Neuronal stem cell (in vitro differentiated cells): ENCODE measurements at regions not wholly inside any gene's neighbourhood (a gene's known extent, or its start where the extent isn't known, plus 50 kb on each side); places are given as distances from the start of the nearest gene placed in this dataset.
"Not testable (repeated sequence)": the region's sequence is repeated elsewhere in the genome, so short reads cannot be mapped to it uniquely, and the experiment has no call there.

Experiments
- DNase-seq: peaks from one replicate; pipeline ENCODE4 v3.0.0-alpha.2; 2013; ENCODE audit warnings: low spot score
- H2AFZ ChIP-seq: one replicate; pipeline ENCODE4 v1.6.1; 2013; ENCODE audit warnings: mild to moderate bottlenecking, low read length, inconsistent platforms
- H2AK5ac ChIP-seq: 2 replicates; pipeline ENCODE4 v1.6.1; 2013; ENCODE audit warnings: low read depth, mild to moderate bottlenecking, inconsistent platforms, low read length, moderate library complexity, mixed read lengths
- H2BK120ac ChIP-seq: 2 replicates; pipeline ENCODE4 v1.6.1; 2013; ENCODE audit warnings: low read depth, mild to moderate bottlenecking, inconsistent platforms, low read length, moderate library complexity, mixed read lengths
- H2BK12ac ChIP-seq: one replicate; pipeline ENCODE4 v1.6.1; 2013; ENCODE audit warnings: low read length, inconsistent platforms
- H2BK15ac ChIP-seq: 2 replicates; pipeline ENCODE4 v1.6.1; 2013; ENCODE audit warnings: mild to moderate bottlenecking, low read length, inconsistent platforms, mixed read lengths
- H2BK5ac ChIP-seq: one replicate; pipeline ENCODE4 v1.6.1; 2013; ENCODE audit warnings: inconsistent platforms, mild to moderate bottlenecking, low read length, moderate library complexity
- H3K14ac ChIP-seq: one replicate; pipeline ENCODE4 v1.6.1; 2013; ENCODE audit warnings: low read length, inconsistent platforms
- H3K18ac ChIP-seq: 2 replicates; pipeline ENCODE4 v1.6.1; 2013; ENCODE audit warnings: low read length, inconsistent platforms
- H3K23ac ChIP-seq: 2 replicates; pipeline ENCODE4 v1.6.1; 2013; ENCODE audit warnings: low read depth, mild to moderate bottlenecking, mixed read lengths, low read length, inconsistent platforms; ENCODE audit not compliant: poor library complexity
- H3K27ac ChIP-seq: replicated peaks from 3 replicates; pipeline ENCODE4 v1.5.1; 2013; ENCODE audit warnings: low read length, inconsistent platforms
- H3K27me3 ChIP-seq, 3 experiments: 2 replicates each; pipeline ENCODE4 v1.6.1; 2013; ENCODE audit warnings: low read length in 3 of 3, mild to moderate bottlenecking in 2 of 3, inconsistent platforms in 1 of 3, low read depth in 1 of 3, mixed read lengths in 1 of 3, moderate library complexity in 1 of 3; ENCODE audit not compliant: control insufficient read depth in 3 of 3, insufficient read depth in 3 of 3
- H3K36me3 ChIP-seq, 2 donors: replicated peaks in 1 of 2; 2 replicates each; pipeline ENCODE4 v1.6.1; 2013; ENCODE audit warnings: low read length in 2 of 2; ENCODE audit not compliant: control insufficient read depth in 2 of 2, insufficient read depth in 2 of 2
- H3K4ac ChIP-seq: 2 replicates; pipeline ENCODE4 v1.6.1; 2013; ENCODE audit warnings: inconsistent platforms, mild to moderate bottlenecking, low read length, moderate library complexity
- H3K4me1 ChIP-seq, 2 donors: 1 replicate in 1 of 2; 2 replicates in 1 of 2; pipeline ENCODE4 v1.6.1; 2013; ENCODE audit warnings: low read length in 2 of 2, low read depth in 1 of 2; ENCODE audit not compliant: control insufficient read depth in 2 of 2, insufficient read depth in 1 of 2
- H3K4me2 ChIP-seq: one replicate; pipeline ENCODE4 v1.6.1; 2013; ENCODE audit warnings: mild to moderate bottlenecking, low read length, inconsistent platforms; ENCODE audit not compliant: insufficient read depth, poor library complexity, severe bottlenecking
- H3K4me3 ChIP-seq, 2 donors: 2 replicates each; pipeline ENCODE4 v1.5.1; 2013; ENCODE audit warnings: low read length in 2 of 2, mild to moderate bottlenecking in 2 of 2, inconsistent platforms in 1 of 2, moderate library complexity in 1 of 2
- H3K79me1 ChIP-seq: one replicate; pipeline ENCODE4 v1.6.1; 2013; ENCODE audit warnings: low read depth, mild to moderate bottlenecking, inconsistent platforms, low read length, moderate library complexity
- H3K9ac ChIP-seq: one replicate; pipeline ENCODE4 v1.6.1; 2013; ENCODE audit warnings: mild to moderate bottlenecking, low read depth, low read length, inconsistent platforms; ENCODE audit not compliant: poor library complexity
- H3K9me3 ChIP-seq, 2 donors: replicated peaks in 1 of 2; 2 replicates each; pipeline versions ENCODE3 to v1.6.1; 2013; ENCODE audit warnings: low read length in 2 of 2, mild to moderate bottlenecking in 2 of 2, inconsistent platforms in 1 of 2, low read depth in 1 of 2, mixed read lengths in 1 of 2, moderate library complexity in 1 of 2; ENCODE audit not compliant: control insufficient read depth in 2 of 2, insufficient read depth in 1 of 2
- H4K8ac ChIP-seq: one replicate; pipeline ENCODE4 v1.6.1; 2013; ENCODE audit warnings: low read depth, mild to moderate bottlenecking, inconsistent platforms, low read length, moderate library complexity
- H4K91ac ChIP-seq: one replicate; pipeline ENCODE4 v1.6.1; 2013; ENCODE audit warnings: low read length, low read depth, mild to moderate bottlenecking, inconsistent platforms; ENCODE audit not compliant: poor library complexity
- WGBS, 2 donors: extraction: QIAGEN DNeasy Blood & Tissue Kit; methylation state at CpG; one replicate each; pipeline ENCODE4 v1.1.7; 2013; ENCODE audit warnings: missing lambda C conversion rate in 2 of 2, mixed read lengths in 1 of 2; ENCODE audit not compliant: insufficient read length in 2 of 2, insufficient replicate concordance in 1 of 2; ENCODE audit errors: extremely low coverage in 2 of 2; 5-methylcytosine and 5-hydroxymethylcytosine counted together

- not testable (repeated sequence) for H3K27me3 ChIP-seq, H2BK12ac ChIP-seq
These were observed 287.9 kb upstream of the LRP1B start for GRCh38 chr2:142418699-142419098.

GRCh38 chr2:142416996-142417395, 286.2 kb upstream of the LRP1B start:
- Histone ChIP-seq H4K8ac (no peak overlapping the region), H3K4ac (no peak overlapping the region)
- no CpG with 5 or more reads among the region's 1 CpG for WGBS, 2 donors

More at GRCh38 chr2:142418699-142419098, 287.9 kb upstream of the LRP1B start:
- WGBS, 2 donors: no CpG with 5 or more reads among the region's 4 CpGs
- not testable (repeated sequence) for H3K9me3 ChIP-seq, H2AK5ac ChIP-seq, H3K14ac ChIP-seq, H4K8ac ChIP-seq, H4K91ac ChIP-seq, H3K4me2 ChIP-seq, H3K4me3 ChIP-seq, H3K18ac ChIP-seq, H3K36me3 ChIP-seq, H3K27ac ChIP-seq, H2AFZ ChIP-seq, H3K79me1 ChIP-seq, H2BK120ac ChIP-seq, H2BK5ac ChIP-seq, H3K23ac ChIP-seq, H3K9ac ChIP-seq, H3K4ac ChIP-seq, DNase-seq, H3K4me1 ChIP-seq, H2BK15ac ChIP-seq

DNA sequence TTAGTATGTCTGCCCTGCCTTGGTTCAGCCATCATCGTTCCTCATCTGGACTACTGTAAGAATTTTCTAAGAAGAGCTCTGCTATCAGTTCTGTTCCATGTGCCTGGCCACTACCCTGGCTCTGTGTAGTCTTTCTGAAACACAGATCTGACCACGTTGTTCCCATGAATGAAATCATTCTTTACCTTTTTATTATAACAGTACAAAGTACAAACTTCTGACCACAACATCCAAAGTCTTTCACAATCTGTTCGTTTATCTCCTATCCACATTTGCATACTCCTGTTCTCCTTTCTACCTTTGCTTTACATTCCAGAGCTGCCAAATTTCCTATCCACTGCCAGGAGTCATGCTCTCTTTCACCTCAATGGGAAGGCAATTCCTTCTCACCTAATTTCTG, 284.6 kb upstream of the LRP1B start:
- H2BK12ac ChIP-seq: no peak overlapping the region
- no peak overlapping the region for H3K4me2 ChIP-seq
- no CpG with 5 or more reads among the region's 3 CpGs for WGBS, 2 donors
- H4K91ac ChIP-seq: no peak overlapping the region
- no peak overlapping the region for H4K8ac ChIP-seq
- no peak overlapping the region for H3K18ac ChIP-seq
- no peak overlapping the region for H2AFZ ChIP-seq
- no peak for DNase-seq
- no peak overlapping the region for H3K4me3 ChIP-seq
- H3K23ac ChIP-seq: no peak overlapping the region
- no peak overlapping the region for H2BK15ac ChIP-seq
- no peak overlapping the region for H2BK120ac ChIP-seq
- H3K4me1 ChIP-seq: no peaks in the 10 kb centered on the region
- H3K27ac ChIP-seq: no peak overlapping the region
- H2AK5ac ChIP-seq: no peak overlapping the region
- no peak overlapping the region for H2BK5ac ChIP-seq
- no peaks in the 10 kb centered on the region for H3K27me3 ChIP-seq
- H3K14ac ChIP-seq: no peak overlapping the region
- no peaks in the 10 kb centered on the region for H3K79me1 ChIP-seq
- no peak overlapping the region for H3K9ac ChIP-seq
- no peak overlapping the region for H3K4ac ChIP-seq
- no peaks in the 10 kb centered on the region for H3K9me3 ChIP-seq
- H3K36me3 ChIP-seq: no peaks in the 10 kb centered on the region

More at GRCh38 chr2:142416996-142417395, 286.2 kb upstream of the LRP1B start:
- H2BK15ac ChIP-seq: no peak overlapping the region
- no peaks in the 10 kb centered on the region for H3K9me3 ChIP-seq
- no peak overlapping the region for H3K9ac ChIP-seq
- H2BK120ac ChIP-seq: no peak overlapping the region
- no peak overlapping the region for H2AFZ ChIP-seq
- H3K36me3 ChIP-seq: no peaks in the 10 kb centered on the region
- no peak overlapping the region for H3K4me3 ChIP-seq
- H3K18ac ChIP-seq: no peak overlapping the region
- no peak overlapping the region for H2BK12ac ChIP-seq
- H3K79me1 ChIP-seq: no peaks in the 10 kb centered on the region
- H3K23ac ChIP-seq: no peak overlapping the region
- H3K14ac ChIP-seq: no peak overlapping the region
- no peaks in the 10 kb centered on the region for H3K27me3 ChIP-seq
- H3K4me1 ChIP-seq: no peaks in the 10 kb centered on the region
- no peak overlapping the region for H2AK5ac ChIP-seq
- no peak overlapping the region for H3K4me2 ChIP-seq
- no peak for DNase-seq
- no peak overlapping the region for H3K27ac ChIP-seq
- H4K91ac ChIP-seq: no peak overlapping the region
- H2BK5ac ChIP-seq: no peak overlapping the region

DNA sequence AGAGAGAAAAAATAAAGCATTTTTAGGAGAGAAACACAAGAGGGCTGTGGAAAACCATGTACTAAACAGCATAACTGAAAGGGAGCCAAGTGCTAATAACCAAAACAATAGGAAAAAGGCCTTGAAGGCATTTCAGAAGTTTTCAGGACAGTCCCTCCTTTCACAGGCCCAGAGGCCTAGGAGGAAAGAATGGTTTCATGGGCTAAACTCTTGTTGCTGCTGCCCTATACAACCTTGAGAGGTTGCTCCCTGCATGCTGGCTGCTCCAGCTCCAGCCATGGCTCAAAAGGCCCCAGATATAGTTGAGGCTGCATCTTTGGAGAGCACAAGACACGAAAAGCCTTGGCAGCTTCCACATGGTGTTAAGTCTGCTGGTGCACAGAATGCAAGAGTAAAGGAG, 267.4 kb upstream of the LRP1B start:
- no peak overlapping the region for H4K91ac ChIP-seq
- H2BK120ac ChIP-seq: no peak overlapping the region
- no peak for DNase-seq
- no peak overlapping the region for H3K4ac ChIP-seq
- H3K9ac ChIP-seq: no peak overlapping the region
- no peaks in the 10 kb centered on the region for H3K36me3 ChIP-seq
- H3K79me1 ChIP-seq: no peaks in the 10 kb centered on the region
- H2AFZ ChIP-seq: no peak overlapping the region
- H3K9me3 ChIP-seq: peaks cover 0 to 4% of the 10 kb centered on the region in 2 donors
- H3K14ac ChIP-seq: no peak overlapping the region
- H3K4me3 ChIP-seq: no peak overlapping the region
- H3K4me1 ChIP-seq: no peaks in the 10 kb centered on the region
- WGBS, 2 donors: no CpG with 5 or more reads among the region's 1 CpG
- no peak overlapping the region for H3K27ac ChIP-seq
- no peak overlapping the region for H3K18ac ChIP-seq
- H3K4me2 ChIP-seq: no peak overlapping the region
- no peak overlapping the region for H2AK5ac ChIP-seq
- H2BK12ac ChIP-seq: no peak overlapping the region
- no peak overlapping the region for H4K8ac ChIP-seq
- H3K23ac ChIP-seq: no peak overlapping the region
- H2BK15ac ChIP-seq: no peak overlapping the region
- H3K27me3 ChIP-seq: no peaks in the 10 kb centered on the region
- H2BK5ac ChIP-seq: no peak overlapping the region
